Astrocyte (in vitro differentiated cells and primary cell): ENCODE measurements at regions not wholly inside any gene's neighbourhood (a gene's known extent, or its start where the extent isn't known, plus 50 kb on each side); places are given as distances from the start of the nearest gene placed in this dataset.

Source experiments
- EZH2 ChIP-seq: IDR thresholded peaks from 2 replicates; pipeline ENCODE4 v1.6.1; 2012; ENCODE audit warnings: mild to moderate bottlenecking, low read length, inconsistent platforms; ENCODE audit not compliant: insufficient read depth
- TF ChIP-seq, protein P1 (sequence below): IDR thresholded peaks from 2 replicates; pipeline ENCODE4 v1.5.1; 2011; ENCODE audit warnings: low read depth, mild to moderate bottlenecking, inconsistent platforms, low read length, moderate library complexity; ENCODE audit not compliant: insufficient read depth

- TF ChIP-seq, protein P1, sequence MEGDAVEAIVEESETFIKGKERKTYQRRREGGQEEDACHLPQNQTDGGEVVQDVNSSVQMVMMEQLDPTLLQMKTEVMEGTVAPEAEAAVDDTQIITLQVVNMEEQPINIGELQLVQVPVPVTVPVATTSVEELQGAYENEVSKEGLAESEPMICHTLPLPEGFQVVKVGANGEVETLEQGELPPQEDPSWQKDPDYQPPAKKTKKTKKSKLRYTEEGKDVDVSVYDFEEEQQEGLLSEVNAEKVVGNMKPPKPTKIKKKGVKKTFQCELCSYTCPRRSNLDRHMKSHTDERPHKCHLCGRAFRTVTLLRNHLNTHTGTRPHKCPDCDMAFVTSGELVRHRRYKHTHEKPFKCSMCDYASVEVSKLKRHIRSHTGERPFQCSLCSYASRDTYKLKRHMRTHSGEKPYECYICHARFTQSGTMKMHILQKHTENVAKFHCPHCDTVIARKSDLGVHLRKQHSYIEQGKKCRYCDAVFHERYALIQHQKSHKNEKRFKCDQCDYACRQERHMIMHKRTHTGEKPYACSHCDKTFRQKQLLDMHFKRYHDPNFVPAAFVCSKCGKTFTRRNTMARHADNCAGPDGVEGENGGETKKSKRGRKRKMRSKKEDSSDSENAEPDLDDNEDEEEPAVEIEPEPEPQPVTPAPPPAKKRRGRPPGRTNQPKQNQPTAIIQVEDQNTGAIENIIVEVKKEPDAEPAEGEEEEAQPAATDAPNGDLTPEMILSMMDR: no peak
- TF ChIP-seq EZH2: no peak
These were observed 146.8 kb upstream of the NDST4 start for GRCh38 chr4:115260195-115260594.
